SU-DHL-6 (cell line): ENCODE measurements at regions not wholly inside any gene's neighbourhood (a gene's known extent, or its start where the extent isn't known, plus 50 kb on each side); places are given as distances from the start of the nearest gene placed in this dataset.

Source experiments
- H2AFZ ChIP-seq: fragments of 200-600 bp; sonication (generic); 2 replicates; pipeline ENCODE4 v1.6.1; 2014; ENCODE audit warnings: low read depth, mild to moderate bottlenecking, moderate library complexity, mixed read lengths, antibody characterized with exemption, low read length; ENCODE audit not compliant: severe bottlenecking
- H3F3A ChIP-seq: fragments of 200-600 bp; shearing (Covaris generic); 2 replicates; pipeline ENCODE4 v1.6.0; 2016; ENCODE audit warnings: antibody characterized with exemption, mild to moderate bottlenecking; ENCODE audit not compliant: insufficient read depth
- H3K27ac ChIP-seq: fragments of 200-600 bp; sonication (generic); 2 replicates; pipeline ENCODE4 v1.5.1; 2016; ENCODE audit warnings: low read depth, mild to moderate bottlenecking, low read length, moderate library complexity, mixed read lengths
- H3K27me3 ChIP-seq: fragments of 200-600 bp; sonication (generic), shearing (Covaris generic); 2 replicates; pipeline ENCODE4 v1.6.0; 2014; ENCODE audit warnings: mild to moderate bottlenecking, low read length
- H3K36me3 ChIP-seq: fragments of 200-600 bp; sonication (generic); 2 replicates; pipeline ENCODE4 v1.6.1; 2014; ENCODE audit warnings: mild to moderate bottlenecking, low read length, mixed read lengths
- H3K4me2 ChIP-seq: fragments of 300-600, 200-600 bp; shearing (Covaris generic), sonication (generic); 2 replicates; pipeline ENCODE4 v1.6.0; 2014; ENCODE audit warnings: low read length, low read depth, mild to moderate bottlenecking; ENCODE audit not compliant: poor library complexity, severe bottlenecking
- H3K4me3 ChIP-seq: fragments of 200-600 bp; sonication (generic); 2 replicates; pipeline ENCODE4 v1.5.1; 2014; ENCODE audit warnings: antibody characterized with exemption, low read length, mild to moderate bottlenecking, mixed read lengths; ENCODE audit not compliant: insufficient read depth, poor library complexity, severe bottlenecking
- H3K79me2 ChIP-seq: fragments of 200-600 bp; sonication (generic); 2 replicates; pipeline ENCODE4 v1.6.1; 2014; ENCODE audit warnings: mild to moderate bottlenecking, low read length, moderate library complexity; ENCODE audit not compliant: insufficient read depth
- H3K9ac ChIP-seq: fragments of 200-600 bp; sonication (generic); 2 replicates; pipeline ENCODE4 v1.7.0; 2014; ENCODE audit warnings: mild to moderate bottlenecking, low read length
- H3K9me2 ChIP-seq: fragments of 200-600 bp; sonication (generic); replicated peaks from 2 replicates; pipeline ENCODE4 v1.6.1; 2014; ENCODE audit warnings: low read length; ENCODE audit not compliant: insufficient read depth
- H3K9me3 ChIP-seq: fragments of 200-600 bp; sonication (generic); 2 replicates; pipeline ENCODE4 v1.6.1; 2014; ENCODE audit warnings: low read length, mixed read lengths; ENCODE audit not compliant: insufficient read depth
- H4K20me1 ChIP-seq: fragments of 200-600 bp; sonication (generic); 2 replicates; pipeline ENCODE4 v1.6.1; 2014; ENCODE audit warnings: low read depth, mild to moderate bottlenecking, antibody characterized with exemption, low read length, moderate library complexity, mixed read lengths
- CTCF ChIP-seq: fragments of 200-600 bp; sonication (generic); IDR thresholded peaks from one replicate; pipeline ENCODE4 v1.5.1; 2017; ENCODE audit warnings: antibody characterized with exemption, mild to moderate bottlenecking, low read length, moderate library complexity; ENCODE audit not compliant: insufficient read depth, poor library complexity, severe bottlenecking
- EZH2phosphoT487 ChIP-seq: fragments of 200-600 bp; sonication (generic), shearing (Covaris generic); conservative IDR thresholded peaks from 2 replicates; pipeline ENCODE4 v1.6.1; 2018; ENCODE audit warnings: mild to moderate bottlenecking, antibody characterized with exemption, low read length, moderate library complexity, mixed read lengths

DNA sequence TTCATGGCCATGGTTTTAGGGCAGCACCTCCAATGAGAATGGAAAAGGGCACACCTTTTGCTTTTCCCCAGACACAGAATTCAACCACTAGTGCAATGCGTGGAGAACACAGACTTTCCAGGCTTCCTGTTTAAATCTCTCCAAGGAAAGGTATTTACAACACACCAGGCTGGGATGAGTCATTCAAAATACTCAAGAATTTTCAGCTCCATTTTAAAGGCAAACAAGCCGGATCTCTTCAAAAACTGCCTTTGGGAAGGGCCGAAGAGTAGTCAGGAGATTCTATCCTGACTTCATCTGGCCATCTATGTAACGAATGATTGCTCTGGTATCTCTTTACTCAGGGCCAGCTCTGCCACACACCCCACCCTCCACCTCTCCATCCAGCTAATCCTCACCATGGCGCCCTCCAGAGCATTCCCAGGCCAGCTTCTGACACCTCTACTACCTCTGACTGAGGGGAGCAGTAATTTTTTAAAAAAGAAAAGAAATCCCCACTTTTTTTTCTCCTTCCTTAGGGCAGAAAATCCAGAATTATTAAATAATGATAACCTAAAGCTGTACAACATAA, 254.6 kb downstream of the LY86 start:
- Histone ChIP-seq H3K27me3 (no peaks in the 10 kb centered on the region), H3F3A (no peaks in the 10 kb centered on the region), H3K27ac (no peak overlapping the region), H3K9me2 (no peaks in the 10 kb centered on the region), H3K9me3 (no peaks in the 10 kb centered on the region), H2AFZ (no peak overlapping the region), H3K4me3 (no peak overlapping the region), H3K36me3 (no peaks in the 10 kb centered on the region), H4K20me1 (no peaks in the 10 kb centered on the region), H3K79me2 (no peaks in the 10 kb centered on the region), H3K4me2 (no peak overlapping the region), H3K9ac (no peak overlapping the region)
- TF ChIP-seq CTCF = no peak
- no peak for TF ChIP-seq EZH2phosphoT487

DNA sequence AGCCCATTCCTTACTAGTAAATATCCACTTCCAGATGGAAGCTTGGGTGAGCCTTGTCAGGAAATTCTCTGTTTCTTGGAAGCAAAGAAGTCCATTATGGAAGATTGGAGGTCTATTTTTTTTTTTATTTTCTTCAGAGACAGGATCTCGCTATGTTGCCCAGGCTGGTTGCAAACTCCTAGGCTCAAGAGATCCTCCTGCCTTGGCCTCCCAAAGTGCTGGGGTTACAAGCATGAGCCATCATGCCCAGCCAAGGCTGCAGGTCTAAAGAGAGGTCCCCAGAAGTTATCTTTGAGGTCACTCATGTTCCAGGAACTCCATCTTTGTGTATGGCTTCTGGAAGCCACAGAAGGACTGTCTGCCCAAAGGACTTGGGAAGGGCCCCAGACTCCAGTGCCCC, 255.3 kb downstream of the LY86 start:
- H3K9ac ChIP-seq = no peak overlapping the region
- no peaks in the 10 kb centered on the region for H3K36me3 ChIP-seq
- H3K27me3 ChIP-seq = no peaks in the 10 kb centered on the region
- no peak overlapping the region for H2AFZ ChIP-seq
- H4K20me1 ChIP-seq = no peaks in the 10 kb centered on the region
- H3K9me2 ChIP-seq = no peaks in the 10 kb centered on the region
- H3K9me3 ChIP-seq = no peaks in the 10 kb centered on the region
- no peak overlapping the region for H3K27ac ChIP-seq
- no peak overlapping the region for H3K4me3 ChIP-seq
- no peaks in the 10 kb centered on the region for H3F3A ChIP-seq
- no peaks in the 10 kb centered on the region for H3K79me2 ChIP-seq
- TF ChIP-seq EZH2phosphoT487 (no peak), CTCF (no peak)
- H3K4me2 ChIP-seq = no peak overlapping the region

- Histone ChIP-seq H4K20me1 (no peaks in the 10 kb centered on the region), H2AFZ (no peak overlapping the region), H3K27ac (no peak overlapping the region), H3F3A (no peaks in the 10 kb centered on the region), H3K9me2 (no peaks in the 10 kb centered on the region), H3K4me2 (no peak overlapping the region), H3K9ac (no peak overlapping the region), H3K4me3 (no peak overlapping the region), H3K36me3 (no peaks in the 10 kb centered on the region), H3K9me3 (no peaks in the 10 kb centered on the region), H3K79me2 (no peaks in the 10 kb centered on the region), H3K27me3 (no peaks in the 10 kb centered on the region)
- TF ChIP-seq CTCF = no peak
- TF ChIP-seq EZH2phosphoT487 = no peak
Measured at GRCh38 chr6:6844530-6844929, 256.0 kb downstream of the LY86 start.
